ENCODE measurements at regions not wholly inside any gene's neighbourhood (a gene's known extent, or its start where the extent isn't known, plus 50 kb on each side); places are given as distances from the start of the nearest gene placed in this dataset.

DNA sequence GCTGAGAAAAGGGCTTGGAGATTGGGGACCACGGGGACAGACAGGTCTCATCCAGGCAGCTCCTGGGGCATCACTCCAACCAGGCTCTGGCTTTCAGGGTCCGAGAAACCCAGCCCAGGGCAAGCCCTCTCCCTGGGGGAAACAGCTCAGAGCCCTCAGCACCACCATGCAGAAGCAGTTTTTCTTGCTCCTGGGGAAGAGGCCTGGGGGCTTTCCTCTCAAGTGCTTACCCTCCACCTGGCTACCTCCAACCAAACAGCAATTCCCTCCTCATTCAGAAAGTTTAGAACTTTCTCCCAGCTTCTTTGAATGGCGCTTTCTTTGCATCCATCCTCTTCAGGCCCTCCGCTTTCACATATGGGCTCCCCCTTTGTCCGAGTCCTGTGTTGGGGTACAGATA is 110.4 kb upstream of the PHACTR3 start:
- no peak for DNase-seq (ENCODE audit: low read depth in 2 of 2)

DNA sequence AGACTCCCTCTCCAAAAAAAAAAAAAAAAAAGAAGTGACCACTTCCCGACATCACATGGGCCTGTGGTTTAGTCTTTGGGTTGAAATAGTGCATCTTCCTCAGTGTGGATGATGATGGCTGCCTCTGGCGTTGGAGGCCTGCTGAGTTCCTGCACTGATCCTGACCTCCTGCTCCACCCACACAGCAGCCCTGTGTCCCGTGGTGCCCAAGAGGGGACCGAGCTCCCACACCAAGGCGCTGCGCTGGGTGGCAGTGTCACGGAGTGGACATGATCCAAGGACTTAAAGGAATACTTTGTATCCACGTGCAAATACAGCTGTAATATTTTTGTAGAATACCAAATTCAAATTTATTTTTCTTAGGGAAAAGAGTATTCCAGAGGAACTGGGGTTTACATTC is 109.2 kb upstream of the PHACTR3 start:
- no peak for DNase-seq (ENCODE audit: low read depth in 2 of 2)

DNA sequence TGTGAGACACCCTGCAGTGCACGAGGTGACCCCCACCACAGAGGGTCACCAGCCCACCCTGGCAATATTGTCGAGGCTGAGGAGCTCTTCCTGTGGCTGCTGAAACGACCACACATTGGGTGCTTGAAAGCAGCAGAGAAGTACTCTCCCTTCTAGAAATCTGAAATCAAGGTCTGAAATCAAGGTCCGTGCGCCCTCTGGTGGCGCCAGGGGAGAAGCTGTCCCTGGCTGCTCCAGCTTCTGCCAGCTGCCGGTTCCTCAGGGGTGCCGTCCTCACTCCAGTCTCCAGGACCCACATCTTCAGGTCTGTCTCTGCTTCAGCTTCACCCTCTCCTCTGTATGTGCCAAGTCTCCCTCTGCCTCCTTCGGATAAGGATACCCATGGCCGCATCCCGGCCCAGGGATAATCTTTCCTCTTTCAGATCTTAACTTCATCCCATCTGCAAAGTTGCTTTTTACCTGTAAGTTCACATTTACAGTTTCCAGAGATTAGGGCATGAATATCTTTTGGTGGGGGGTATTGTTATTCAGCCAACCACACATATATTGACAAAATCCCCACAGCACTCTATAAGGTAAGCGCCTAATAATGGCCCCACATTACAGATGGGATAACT is 108.3 kb upstream of the PHACTR3 start:
- DNase-seq (ENCODE audit: low read depth in 2 of 2): peak; percentile 27 to 29

DNA sequence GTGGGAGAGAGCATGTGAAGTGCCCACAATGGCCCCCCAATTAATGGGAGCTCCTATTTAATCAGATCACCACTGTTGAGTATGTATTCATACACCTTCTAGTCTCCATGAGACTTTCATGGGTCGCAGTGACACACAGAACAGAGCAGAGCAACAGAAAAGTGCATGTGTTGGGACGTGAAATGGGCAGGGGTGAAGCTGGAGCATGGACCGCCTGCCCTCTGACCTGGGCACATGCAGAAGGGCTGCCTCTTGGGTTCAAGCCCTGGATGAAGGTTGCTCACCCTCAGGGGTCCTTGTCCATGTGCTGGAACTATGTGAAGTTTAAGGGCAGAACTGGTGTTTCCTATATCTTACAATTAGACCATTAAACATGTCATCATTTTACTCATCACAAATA is 106.0 kb upstream of the PHACTR3 start:
- no peak for DNase-seq (ENCODE audit: low read depth in 2 of 2)

DNA sequence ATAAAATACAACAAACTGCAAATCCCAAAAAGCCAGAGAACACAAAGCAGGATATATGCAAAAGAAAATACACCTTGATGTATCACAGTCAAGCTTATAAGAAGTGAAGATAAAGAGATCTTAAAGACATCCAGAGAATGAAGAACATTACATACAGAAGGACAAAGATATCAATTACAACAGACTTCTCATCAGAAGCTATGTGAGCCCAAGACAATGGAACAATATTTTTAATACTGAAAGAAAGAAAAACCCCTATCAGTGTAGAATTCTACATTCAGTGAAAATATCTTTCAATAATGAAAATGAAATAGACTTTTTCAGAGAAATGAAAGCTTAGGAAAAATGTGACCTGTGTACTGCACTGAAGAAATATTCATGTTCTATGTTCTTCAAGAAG is 104.5 kb upstream of the PHACTR3 start:
- no peak for DNase-seq (ENCODE audit: low read depth in 2 of 2)

DNA sequence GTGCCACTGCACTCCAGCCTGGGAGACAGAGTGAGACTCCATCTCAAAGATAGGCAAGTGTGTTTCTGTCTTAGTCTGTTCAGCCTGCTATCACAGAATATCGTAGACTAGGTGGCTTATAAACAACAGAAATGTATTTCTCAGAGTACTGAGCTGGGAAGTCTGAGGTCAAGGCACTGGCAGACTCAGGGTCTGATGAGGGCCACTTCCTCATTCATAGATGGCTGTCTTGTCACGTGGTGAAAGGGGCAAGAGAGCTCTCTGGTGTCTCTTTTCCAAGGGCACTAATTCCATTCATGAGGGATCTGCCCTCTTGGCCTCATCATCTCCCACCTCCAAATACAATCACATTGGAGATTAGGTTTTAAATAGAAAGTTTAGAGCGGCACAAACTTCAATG is 95.6 kb upstream of the PHACTR3 start:
- no peak for DNase-seq (ENCODE audit: low read depth in 2 of 2)

DNA sequence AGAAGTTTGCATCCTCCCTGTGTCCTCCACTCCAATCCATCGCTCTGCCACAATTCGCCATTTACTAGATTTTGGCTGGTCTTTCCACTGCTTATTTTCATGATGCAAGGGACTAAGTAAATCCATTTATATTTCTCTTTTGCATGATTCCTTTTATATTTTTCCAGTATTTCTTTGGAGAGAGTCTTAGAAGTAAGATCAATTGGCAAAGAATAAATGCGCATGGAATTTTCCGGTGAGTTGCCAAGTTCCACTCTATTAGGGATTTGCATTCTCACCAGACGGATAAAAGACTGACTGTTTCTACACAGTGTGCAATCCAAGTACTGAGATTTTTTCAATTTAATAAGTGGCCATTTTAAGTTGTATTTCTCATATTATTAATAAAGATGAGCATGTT is 91.7 kb upstream of the PHACTR3 start:
- no peak for DNase-seq (ENCODE audit: low read depth in 2 of 2)

DNA sequence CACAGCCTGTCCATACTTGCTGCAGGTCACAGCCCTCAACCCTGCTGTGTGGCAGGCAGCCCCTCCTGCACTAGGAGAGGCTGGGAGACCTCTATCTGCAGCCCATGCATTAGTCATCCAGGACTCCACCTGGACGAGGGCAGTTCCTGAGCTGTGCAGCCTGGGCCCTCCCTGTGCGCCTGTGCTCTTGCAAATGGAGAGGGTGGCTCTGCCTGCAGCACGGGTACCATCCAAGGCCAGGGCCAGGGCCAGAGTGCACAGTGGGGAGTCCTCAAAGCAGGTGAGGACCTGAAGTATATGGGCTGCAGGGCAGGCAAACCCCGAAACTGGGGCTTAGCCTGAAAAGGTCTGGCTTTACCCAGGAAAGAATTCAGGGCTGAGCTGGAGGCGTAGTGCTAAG is 89.8 kb upstream of the PHACTR3 start:
- DNase-seq (ENCODE audit: low read depth in 2 of 2): no peak

DNA sequence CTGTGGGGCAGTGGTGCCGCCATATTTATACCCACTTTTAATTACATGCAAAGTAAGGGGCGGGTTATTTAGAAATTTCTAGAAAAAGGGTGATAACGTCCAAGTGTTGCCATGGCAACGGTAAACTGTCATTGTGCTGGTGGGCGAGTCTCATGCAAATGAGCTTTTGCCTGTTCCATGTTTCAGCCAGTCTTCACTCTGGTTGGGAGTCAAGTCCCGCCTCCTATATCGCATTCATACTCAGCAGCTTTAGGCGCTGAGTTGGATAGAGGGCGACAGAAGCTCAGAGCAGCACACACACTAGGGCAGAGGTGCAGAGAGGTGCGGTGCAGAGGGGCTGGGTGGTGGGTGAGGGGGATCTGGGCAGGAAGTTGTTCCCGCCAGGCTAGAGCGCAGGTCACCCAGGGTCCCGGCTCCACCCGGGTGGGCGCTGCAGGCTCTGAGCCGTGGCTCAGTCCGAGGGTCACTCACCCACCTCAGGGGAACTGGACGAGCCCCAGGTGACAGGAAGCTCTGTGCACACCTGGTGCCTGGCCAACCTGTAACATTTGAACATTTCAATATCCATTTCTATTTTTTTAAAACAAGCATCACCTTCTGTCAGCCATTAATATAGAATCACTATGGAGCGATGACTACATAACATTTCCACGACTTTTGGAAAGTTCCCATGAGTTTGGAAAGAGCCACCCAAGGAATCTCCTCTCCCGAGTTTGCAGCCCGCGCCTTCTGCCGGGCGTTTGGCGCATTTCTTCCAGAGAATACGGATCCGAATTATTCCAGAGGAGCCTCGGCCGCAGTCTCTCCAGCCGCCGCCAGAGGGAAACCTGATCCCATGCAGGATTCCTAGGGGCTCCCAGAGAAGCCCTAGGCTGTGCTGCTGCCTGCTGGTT is 89.1 kb upstream of the PHACTR3 start:
- DNase-seq (ENCODE audit: low read depth in 2 of 2): peak; percentile 10 to 33

DNA sequence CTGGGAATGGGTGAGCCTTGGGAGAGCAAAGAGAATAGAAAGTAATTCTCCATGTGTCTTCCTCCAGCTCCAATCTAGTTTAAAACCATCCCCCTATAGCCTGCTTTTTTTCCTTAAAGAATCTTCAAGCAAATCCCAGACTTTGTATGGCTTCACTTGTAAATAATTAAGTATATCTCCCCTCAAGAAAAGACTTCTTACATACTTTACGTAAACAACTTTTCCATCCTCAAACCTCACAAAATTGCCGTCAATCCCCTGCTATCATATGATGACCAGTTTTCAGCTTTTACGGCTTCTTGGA is 88.5 kb upstream of the PHACTR3 start:
- DNase-seq (ENCODE audit: low read depth in 2 of 2): no peak

DNA sequence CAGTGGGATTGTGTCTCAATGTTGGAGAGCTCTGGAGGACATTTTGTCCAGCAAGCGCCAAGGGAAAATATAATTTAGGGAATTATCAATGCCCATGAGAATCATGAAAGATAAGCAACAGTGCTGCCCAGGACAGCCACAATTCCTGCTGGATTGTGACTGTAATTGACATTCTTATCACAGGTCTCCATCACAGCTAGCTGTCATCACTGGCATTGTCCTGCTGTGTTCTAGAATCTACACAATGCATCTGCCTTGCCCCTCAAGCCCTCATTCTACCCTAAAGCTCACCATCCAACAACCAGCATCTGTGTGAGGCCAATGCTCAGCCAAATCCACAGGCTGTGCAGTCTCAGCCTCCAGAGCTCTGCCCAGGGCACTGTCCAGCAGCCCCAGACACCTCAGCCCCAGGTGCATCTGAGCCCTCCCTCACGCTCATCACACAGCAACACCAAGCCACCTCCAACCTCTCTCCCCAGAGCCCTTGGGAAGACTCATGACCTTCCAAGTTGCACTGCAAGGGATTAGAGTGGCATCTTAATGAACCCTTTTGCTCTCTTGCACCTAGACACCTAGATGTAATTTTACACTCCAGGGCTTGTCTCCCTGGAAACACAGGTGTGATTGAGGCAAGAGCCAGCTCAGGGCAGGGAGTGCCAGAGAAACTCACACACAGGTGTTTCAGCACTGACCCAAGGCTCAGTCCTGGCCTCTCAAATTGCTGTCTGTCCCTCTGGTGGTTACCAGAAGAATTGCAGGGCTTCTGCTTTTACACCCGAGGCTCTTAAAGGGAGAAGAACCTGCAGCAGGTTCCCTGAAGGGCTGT is 85.2 kb upstream of the PHACTR3 start:
- peak; percentile 12 to 13 for DNase-seq (ENCODE audit: low read depth in 2 of 2)

DNA sequence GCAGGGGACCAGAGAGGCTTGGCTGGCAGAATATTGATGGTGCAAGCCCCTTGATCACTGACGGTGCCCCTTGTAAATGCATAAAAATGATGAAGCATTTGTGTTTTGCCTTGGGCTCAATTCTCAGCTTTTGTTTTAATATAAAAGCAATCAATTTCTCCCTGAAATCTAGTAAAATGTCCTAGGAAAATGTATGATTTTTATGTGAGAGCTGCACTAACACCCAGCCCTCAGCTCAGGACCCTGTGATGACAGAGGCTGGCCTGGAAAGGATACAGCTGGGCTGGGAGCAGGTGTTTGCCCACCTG is 84.7 kb upstream of the PHACTR3 start:
- DNase-seq (ENCODE audit: low read depth in 2 of 2): no peak

DNA sequence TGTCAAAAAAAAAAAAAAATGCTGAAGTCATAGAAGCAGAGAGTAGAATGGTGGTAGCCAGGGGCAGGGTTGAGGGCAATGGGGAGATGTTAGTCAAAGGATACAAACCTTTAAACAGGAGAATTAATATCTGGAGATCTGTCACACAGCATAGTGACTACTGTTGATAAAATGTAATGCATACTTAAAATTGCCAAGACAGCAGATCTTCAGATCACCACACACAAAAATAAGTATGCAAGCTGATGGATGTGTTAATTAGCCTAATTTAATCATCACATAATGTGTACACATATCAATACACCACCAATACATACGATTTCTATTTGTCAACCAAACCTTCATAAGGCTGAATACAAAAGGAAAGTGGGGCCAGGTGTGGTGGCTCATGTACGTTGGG is 83.5 kb upstream of the PHACTR3 start:
- DNase-seq (ENCODE audit: low read depth in 2 of 2): no peak

DNA sequence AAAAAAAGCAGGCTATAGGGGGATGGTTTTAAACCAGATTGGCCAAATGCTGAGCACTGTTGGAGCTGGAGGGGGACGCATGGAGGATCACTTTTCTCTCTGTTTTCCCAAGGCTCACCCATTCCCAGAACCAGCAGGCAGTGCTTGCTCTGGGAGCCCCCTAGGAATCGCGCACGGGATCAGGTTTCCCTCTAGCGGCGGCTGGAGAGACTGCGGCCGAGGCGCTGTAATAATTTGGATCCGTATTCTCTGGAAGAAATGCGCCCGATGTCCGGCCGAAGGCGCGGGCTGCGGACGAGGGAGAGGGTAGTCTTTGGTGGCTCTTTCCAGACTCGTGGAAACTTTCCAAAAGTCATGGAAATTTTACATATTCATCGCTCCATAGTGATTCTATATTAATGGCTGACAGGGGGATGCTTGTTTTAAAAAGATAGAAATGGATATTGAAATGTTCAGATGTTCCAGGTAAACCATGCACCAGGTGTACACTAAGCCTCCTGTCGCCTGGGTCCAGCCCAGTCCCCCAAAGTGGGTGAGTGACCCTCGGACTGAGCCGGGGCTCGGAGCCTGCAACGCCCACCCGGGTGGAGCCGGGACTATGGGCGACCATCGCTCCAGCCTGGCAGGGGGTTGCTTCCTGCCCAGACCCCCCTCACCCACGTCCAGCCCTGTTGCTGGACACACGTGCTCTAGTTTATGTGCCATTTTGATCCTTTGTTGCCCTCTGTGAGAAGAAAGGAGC is 78.7 kb upstream of the PHACTR3 start:
- peak; percentile 3 to 6 for DNase-seq (ENCODE audit: low read depth in 2 of 2)

DNA sequence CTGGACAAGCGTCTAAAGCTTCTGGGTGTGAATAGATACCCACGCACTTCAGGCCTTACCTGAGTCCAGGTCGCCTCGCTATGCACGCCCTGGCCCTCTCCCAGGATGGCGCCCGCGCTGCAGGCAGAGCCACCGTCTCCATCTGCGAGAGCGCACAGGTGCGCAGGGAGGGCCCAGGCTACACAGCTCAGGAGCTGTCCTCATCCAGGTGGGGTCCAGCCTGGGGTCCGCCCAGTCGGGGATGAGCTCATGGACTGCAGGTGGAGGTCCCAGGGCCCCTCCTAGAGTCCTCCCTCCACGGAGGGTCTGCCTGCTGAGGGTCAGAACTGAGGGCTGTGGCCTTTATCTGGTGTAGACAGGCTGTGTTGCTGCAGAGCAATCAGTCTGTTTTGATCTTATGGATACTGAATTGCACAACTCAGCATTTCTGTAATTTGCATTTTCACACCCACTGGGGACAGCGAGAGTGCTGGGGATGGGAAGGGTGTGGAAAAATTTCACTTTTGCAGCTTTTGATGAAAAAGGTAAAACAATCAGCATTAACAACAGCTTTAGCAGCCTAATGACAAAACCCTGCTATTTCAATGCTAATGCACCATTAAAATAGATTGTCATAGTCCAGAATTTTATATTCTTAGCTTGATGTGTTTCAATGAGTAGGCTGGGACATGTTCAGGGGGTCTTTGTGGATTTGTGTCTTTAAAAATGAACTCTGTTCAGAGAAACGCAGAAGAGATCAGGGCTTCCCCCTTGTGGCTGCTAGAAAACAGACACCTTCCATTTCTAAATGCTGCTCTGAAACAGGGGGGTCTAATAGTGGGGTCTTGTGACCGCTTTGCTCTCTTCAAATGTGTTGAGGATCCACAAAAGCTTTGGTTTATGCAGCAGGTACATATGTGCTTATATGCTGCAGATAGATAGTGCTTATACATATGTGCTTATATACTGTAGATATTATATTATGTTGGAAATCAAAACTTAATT is 77.8 kb upstream of the PHACTR3 start:
- DNase-seq (ENCODE audit: low read depth in 2 of 2): no peak

DNA sequence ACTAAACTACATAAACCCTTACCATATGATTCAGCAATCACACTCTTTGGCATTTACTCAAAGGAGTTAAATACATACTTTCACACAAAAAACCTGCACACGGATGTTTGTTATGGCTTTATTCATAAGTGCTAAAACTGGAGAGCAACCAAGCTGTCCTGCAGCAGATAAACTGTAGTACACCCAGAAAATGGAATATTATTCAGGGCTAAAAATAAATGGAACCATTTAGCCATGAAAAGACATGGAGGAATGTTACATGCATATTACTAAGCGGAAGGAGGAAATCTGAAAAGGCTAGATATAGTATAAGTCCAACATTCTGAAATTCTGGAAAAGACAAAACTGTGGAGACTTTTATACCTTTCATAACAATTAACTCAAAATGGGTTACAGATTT is 73.6 kb upstream of the PHACTR3 start:
- no peak for DNase-seq (ENCODE audit: low read depth in 2 of 2)

DNA sequence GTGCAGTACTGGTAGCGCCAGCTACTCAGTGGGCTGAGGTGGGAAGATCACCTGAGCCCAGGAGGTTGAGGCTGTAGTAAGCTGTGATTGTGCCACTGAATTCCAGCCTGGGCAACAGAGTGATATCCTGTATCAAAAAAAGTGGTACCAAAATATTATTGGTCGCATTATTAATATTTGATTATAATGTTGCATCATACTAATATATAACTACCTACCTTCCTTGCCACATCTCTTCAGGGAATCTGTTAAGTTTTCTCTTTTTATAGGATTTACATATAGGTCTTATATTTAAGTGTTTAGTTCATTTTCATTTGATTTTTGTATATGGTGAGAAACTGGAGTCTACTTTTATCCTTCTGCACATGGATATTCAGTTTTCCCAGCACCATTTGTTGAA is 66.3 kb upstream of the PHACTR3 start:
- no peak for DNase-seq (ENCODE audit: low read depth in 2 of 2)

DNA sequence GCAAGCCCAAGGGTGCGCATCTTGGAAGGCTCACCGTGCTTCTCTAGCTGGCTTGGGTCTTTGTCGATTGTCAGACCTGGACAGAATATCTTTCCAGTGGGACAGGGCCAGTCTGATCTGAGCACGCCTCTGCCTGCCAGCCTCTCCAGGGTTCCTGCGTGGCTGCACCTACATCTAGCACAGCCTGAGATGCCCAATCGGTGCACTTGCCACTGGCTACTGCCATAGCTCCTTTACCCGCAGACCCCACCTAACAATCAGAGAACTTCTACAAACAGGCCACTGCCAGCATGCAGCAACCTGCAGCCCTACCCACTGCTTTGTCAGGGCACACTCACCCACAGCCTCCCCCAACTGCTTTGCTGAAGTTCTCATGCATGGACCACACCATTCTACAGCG is 56.7 kb upstream of the PHACTR3 start:
- DNase-seq (ENCODE audit: low read depth in 2 of 2): no peak

Measured in fibroblast of skin of left biceps (primary cell).